MM.1S (cell line): ENCODE measurements at regions not wholly inside any gene's neighbourhood (a gene's known extent, or its start where the extent isn't known, plus 50 kb on each side); places are given as distances from the start of the nearest gene placed in this dataset.
A peak's percentile ranks its signal among the peaks of the same experiment; 100 is the strongest.

Source experiments
- DNase-seq: peaks from one replicate; pipeline ENCODE4 v3.0.0-alpha.2; 2015
- H2AFZ ChIP-seq: fragments of 300-600 bp; sonication (generic); 2 replicates; pipeline ENCODE4 v1.6.0; 2016; ENCODE audit warnings: antibody characterized with exemption, low read length
- H3F3A ChIP-seq: fragments of 300-600 bp; sonication (generic); 2 replicates; pipeline ENCODE4 v1.6.1; 2016; ENCODE audit warnings: mild to moderate bottlenecking, antibody characterized with exemption, low read length, moderate library complexity, mixed read lengths; ENCODE audit not compliant: insufficient read depth
- H3K27ac ChIP-seq: fragments of 300-600 bp; sonication (generic); 2 replicates; pipeline ENCODE4 v1.5.1; 2016; ENCODE audit warnings: mild to moderate bottlenecking, low read length
- H3K27me3 ChIP-seq: fragments of 300-600 bp; sonication (generic); replicated peaks from 2 replicates; pipeline ENCODE4 v1.6.0; 2016; ENCODE audit warnings: low read length; ENCODE audit not compliant: insufficient read depth
- H3K36me3 ChIP-seq: fragments of 300-600 bp; sonication (generic); replicated peaks from 2 replicates; pipeline ENCODE4 v1.6.1; 2016; ENCODE audit warnings: mild to moderate bottlenecking, low read length, mixed read lengths; ENCODE audit not compliant: insufficient read depth
- H3K4me1 ChIP-seq: fragments of 300-600 bp; sonication (generic); 2 replicates; pipeline ENCODE4 v1.6.1; 2016; ENCODE audit warnings: low read length, mixed read lengths
- H3K4me2 ChIP-seq: fragments of 300-600 bp; sonication (generic); 2 replicates; pipeline ENCODE4 v1.6.0; 2016; ENCODE audit warnings: low read depth, low read length
- H3K4me3 ChIP-seq: fragments of 300-600 bp; sonication (generic); 2 replicates; pipeline ENCODE4 v1.5.1; 2016; ENCODE audit warnings: low read length, mixed read lengths
- H3K79me2 ChIP-seq: fragments of 300-600 bp; sonication (generic); 2 replicates; pipeline ENCODE4 v1.6.1; 2016; ENCODE audit warnings: mixed run types, low read length, mixed read lengths
- H3K9ac ChIP-seq: fragments of 300-600 bp; sonication (generic); 2 replicates; pipeline ENCODE4 v1.6.1; 2016; ENCODE audit warnings: low read length, mixed read lengths
- H3K9me2 ChIP-seq: fragments of 300-600 bp; sonication (generic); replicated peaks from 2 replicates; pipeline ENCODE4 v1.6.1; 2016; ENCODE audit warnings: mild to moderate bottlenecking, low read length, mixed read lengths; ENCODE audit not compliant: insufficient read depth
- H3K9me3 ChIP-seq: fragments of 300-600 bp; sonication (generic); replicated peaks from 2 replicates; pipeline ENCODE4 v1.6.1; 2016; ENCODE audit warnings: mild to moderate bottlenecking, low read length, mixed read lengths; ENCODE audit not compliant: insufficient read depth
- H4K20me1 ChIP-seq: fragments of 300-600 bp; sonication (generic); 2 replicates; pipeline ENCODE4 v1.6.1; 2016; ENCODE audit warnings: mild to moderate bottlenecking, low read length, moderate library complexity, mixed read lengths; ENCODE audit not compliant: insufficient read depth
- CTCF ChIP-seq: fragments of 300-600 bp; sonication (generic); IDR thresholded peaks from 2 replicates; pipeline ENCODE4 v1.5.1; 2016; ENCODE audit warnings: antibody characterized with exemption, low read length, mixed read lengths
- EZH2 ChIP-seq: fragments of 300-600 bp; sonication (generic); optimal IDR thresholded peaks from 2 replicates; pipeline ENCODE3; 2017; ENCODE audit warnings: low read depth, mild to moderate bottlenecking, antibody characterized with exemption, low read length, mixed read lengths
- EZH2phosphoT487 ChIP-seq: fragments of 300-600 bp; sonication (generic); IDR thresholded peaks from 2 replicates; pipeline ENCODE4 v1.6.1; 2018; ENCODE audit warnings: antibody characterized with exemption, low read length

GRCh38 chr1:200354243-200354642, 55.6 kb downstream of the ZNF281 start:
- H3K9me2 ChIP-seq, result no peaks in the 10 kb centered on the region
- no peaks in the 10 kb centered on the region for H4K20me1 ChIP-seq
- H3K4me1 ChIP-seq, result peaks cover 17% of the 10 kb centered on the region
- no peaks in the 10 kb centered on the region for H3K36me3 ChIP-seq
- H3K27ac ChIP-seq, result no peak overlapping the region
- peaks cover 10% of the 10 kb centered on the region for H3F3A ChIP-seq
- H2AFZ ChIP-seq, result no peak overlapping the region
- H3K9ac ChIP-seq, result no peak overlapping the region
- no peak overlapping the region for H3K4me2 ChIP-seq
- H3K79me2 ChIP-seq, result no peaks in the 10 kb centered on the region
- no peaks in the 10 kb centered on the region for H3K27me3 ChIP-seq
- DNase-seq, result no peak
- no peak for TF ChIP-seq EZH2
- TF ChIP-seq CTCF, result no peak
- no peak for TF ChIP-seq EZH2phosphoT487
- H3K4me3 ChIP-seq, result no peak overlapping the region
- H3K9me3 ChIP-seq, result no peaks in the 10 kb centered on the region

GRCh38 chr1:200353232-200353631, 56.6 kb downstream of the ZNF281 start:
- Histone ChIP-seq H3F3A (peaks cover 10% of the 10 kb centered on the region), H4K20me1 (no peaks in the 10 kb centered on the region), H3K4me2 (no peak overlapping the region), H3K27me3 (no peaks in the 10 kb centered on the region), H3K79me2 (no peaks in the 10 kb centered on the region), H3K9ac (no peak overlapping the region), H2AFZ (no peak overlapping the region), H3K9me2 (no peaks in the 10 kb centered on the region), H3K36me3 (no peaks in the 10 kb centered on the region), H3K9me3 (no peaks in the 10 kb centered on the region), H3K4me3 (no peak overlapping the region), H3K27ac (no peak overlapping the region), H3K4me1 (peaks cover 17% of the 10 kb centered on the region)
- DNase-seq, result no peak
- TF ChIP-seq EZH2phosphoT487 (no peak), EZH2 (no peak), CTCF (no peak)

GRCh38 chr1:200351826-200352549, 57.8 kb downstream of the ZNF281 start:
- peak overlapping the region; percentile 22 for H2AFZ ChIP-seq
- no peaks in the 10 kb centered on the region for H4K20me1 ChIP-seq
- H3K4me3 ChIP-seq, result peak overlapping the region; percentile 26
- TF ChIP-seq EZH2phosphoT487, result no peak
- no peak; the same call in 1 of the 2 replicates for TF ChIP-seq CTCF
- TF ChIP-seq EZH2, result no peak
- H3F3A ChIP-seq, result peaks cover 10% of the 10 kb centered on the region
- peak overlapping the region; percentile 47; the same call in 1 of the 2 replicates for H3K27ac ChIP-seq
- no peaks in the 10 kb centered on the region for H3K9me2 ChIP-seq
- H3K4me2 ChIP-seq, result peak overlapping the region; percentile 70
- peak; percentile 83 for DNase-seq
- H3K36me3 ChIP-seq, result no peaks in the 10 kb centered on the region
- peak overlapping the region; percentile 1; the same call in 1 of the 2 replicates for H3K9ac ChIP-seq
- no peaks in the 10 kb centered on the region for H3K27me3 ChIP-seq
- no peaks in the 10 kb centered on the region for H3K9me3 ChIP-seq
- peaks cover 17% of the 10 kb centered on the region for H3K4me1 ChIP-seq
- H3K79me2 ChIP-seq, result no peaks in the 10 kb centered on the region
